Smooth muscle cell (in vitro differentiated cells): ENCODE measurements at regions not wholly inside any gene's neighbourhood (a gene's known extent, or its start where the extent isn't known, plus 50 kb on each side); places are given as distances from the start of the nearest gene placed in this dataset.

ENCODE experiments used
- DNase-seq: peaks from one replicate; lab custom pipeline; 2025; ENCODE audit not compliant: unreplicated experiment; lab: John Stamatoyannopoulos, UW
- H2AFZ ChIP-seq: fragments of 200-600 bp; sonication (generic); 2 replicates; pipeline ENCODE4 v1.6.0; 2016; ENCODE audit warnings: antibody characterized with exemption, low read depth, mild to moderate bottlenecking
- H3F3A ChIP-seq: fragments of 200-600 bp; sonication (generic); 2 replicates; pipeline ENCODE4 v1.6.0; 2017; ENCODE audit warnings: antibody characterized with exemption, low read depth
- H3K27ac ChIP-seq: fragments of 200-600 bp; sonication (generic); 2 replicates; pipeline ENCODE4 v1.5.1; 2016; ENCODE audit warnings: low read depth, mild to moderate bottlenecking
- H3K27me3 ChIP-seq: fragments of 200-600 bp; sonication (generic); 2 replicates; pipeline ENCODE4 v1.6.1; 2016; ENCODE audit warnings: low read depth, mild to moderate bottlenecking
- H3K36me3 ChIP-seq: fragments of 200-600 bp; sonication (generic); 2 replicates; pipeline ENCODE4 v1.5.1; 2016; ENCODE audit warnings: low read depth
- H3K4me1 ChIP-seq: fragments of 200-600 bp; sonication (generic); 2 replicates; pipeline ENCODE4 v1.5.1; 2016; ENCODE audit warnings: low read depth
- H3K4me2 ChIP-seq: fragments of 200-600 bp; sonication (generic); 2 replicates; pipeline ENCODE4 v1.6.0; 2016; ENCODE audit warnings: mild to moderate bottlenecking
- H3K4me3 ChIP-seq: fragments of 200-600 bp; sonication (generic); 2 replicates; pipeline ENCODE4 v1.5.1; 2016; ENCODE audit warnings: mild to moderate bottlenecking
- H3K79me2 ChIP-seq: fragments of 200-600 bp; sonication (generic); 2 replicates; pipeline ENCODE4 v1.6.0; 2016; ENCODE audit warnings: low read depth, mild to moderate bottlenecking
- H3K9ac ChIP-seq: fragments of 200-600 bp; sonication (generic); 2 replicates; pipeline ENCODE4 v1.6.0; 2016; ENCODE audit warnings: low read depth
- H3K9me3 ChIP-seq: fragments of 200-600 bp; sonication (generic); replicated peaks from 2 replicates; pipeline ENCODE4 v1.5.1; 2016; ENCODE audit warnings: low read depth
- H4K20me1 ChIP-seq: fragments of 200-600 bp; sonication (generic); 2 replicates; pipeline ENCODE4 v1.6.0; 2016; ENCODE audit warnings: low read depth
- WGBS: methylation state at CpG from one replicate; pipeline ENCODE4 v1.1.7; 2016; ENCODE audit warnings: low lambda C conversion rate; 5-methylcytosine and 5-hydroxymethylcytosine counted together
- TF ChIP-seq, protein P1 (sequence below): fragments of 200-600 bp; sonication (generic); IDR thresholded peaks from 2 replicates; pipeline ENCODE4 v1.5.1; 2017; ENCODE audit warnings: borderline replicate concordance, mild to moderate bottlenecking, antibody characterized with exemption; ENCODE audit not compliant: insufficient read depth, poor library complexity, severe bottlenecking

DNA sequence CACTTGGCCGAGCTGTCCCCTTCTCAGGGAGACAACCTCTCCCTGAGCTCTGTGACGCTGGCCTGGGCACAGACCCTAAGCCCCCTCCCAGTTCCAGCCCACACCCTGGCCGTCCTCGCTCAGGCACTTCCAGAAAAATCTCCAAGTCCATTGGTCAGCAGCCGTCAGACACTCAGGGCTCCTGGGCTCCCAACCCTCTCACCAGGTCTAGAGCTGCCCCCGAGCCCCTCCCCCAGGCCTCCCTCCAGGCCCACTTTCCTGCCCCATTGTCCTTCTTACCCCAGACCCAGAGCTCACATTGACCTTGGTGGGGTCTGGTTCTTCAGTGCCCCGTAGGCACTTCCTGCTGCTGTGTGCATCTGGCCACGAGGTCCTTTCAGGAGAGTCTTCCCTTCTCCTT, 249.3 kb upstream of the RTL1 start:
- Histone ChIP-seq H3K27me3 (no peaks in the 10 kb centered on the region), H4K20me1 (no peaks in the 10 kb centered on the region), H3K27ac (no peak overlapping the region), H3K4me3 (no peak overlapping the region), H3F3A (no peaks in the 10 kb centered on the region), H3K9me3 (no peaks in the 10 kb centered on the region), H3K4me2 (no peak overlapping the region), H3K9ac (no peak overlapping the region), H3K36me3 (no peaks in the 10 kb centered on the region), H3K79me2 (no peaks in the 10 kb centered on the region), H3K4me1 (no peaks in the 10 kb centered on the region), H2AFZ (no peak overlapping the region)
- no peak for DNase-seq
- 92% methylated on average over 8 of the region's 8 CpGs for WGBS
- TF ChIP-seq, protein P1, sequence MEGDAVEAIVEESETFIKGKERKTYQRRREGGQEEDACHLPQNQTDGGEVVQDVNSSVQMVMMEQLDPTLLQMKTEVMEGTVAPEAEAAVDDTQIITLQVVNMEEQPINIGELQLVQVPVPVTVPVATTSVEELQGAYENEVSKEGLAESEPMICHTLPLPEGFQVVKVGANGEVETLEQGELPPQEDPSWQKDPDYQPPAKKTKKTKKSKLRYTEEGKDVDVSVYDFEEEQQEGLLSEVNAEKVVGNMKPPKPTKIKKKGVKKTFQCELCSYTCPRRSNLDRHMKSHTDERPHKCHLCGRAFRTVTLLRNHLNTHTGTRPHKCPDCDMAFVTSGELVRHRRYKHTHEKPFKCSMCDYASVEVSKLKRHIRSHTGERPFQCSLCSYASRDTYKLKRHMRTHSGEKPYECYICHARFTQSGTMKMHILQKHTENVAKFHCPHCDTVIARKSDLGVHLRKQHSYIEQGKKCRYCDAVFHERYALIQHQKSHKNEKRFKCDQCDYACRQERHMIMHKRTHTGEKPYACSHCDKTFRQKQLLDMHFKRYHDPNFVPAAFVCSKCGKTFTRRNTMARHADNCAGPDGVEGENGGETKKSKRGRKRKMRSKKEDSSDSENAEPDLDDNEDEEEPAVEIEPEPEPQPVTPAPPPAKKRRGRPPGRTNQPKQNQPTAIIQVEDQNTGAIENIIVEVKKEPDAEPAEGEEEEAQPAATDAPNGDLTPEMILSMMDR, result no peak

DNA sequence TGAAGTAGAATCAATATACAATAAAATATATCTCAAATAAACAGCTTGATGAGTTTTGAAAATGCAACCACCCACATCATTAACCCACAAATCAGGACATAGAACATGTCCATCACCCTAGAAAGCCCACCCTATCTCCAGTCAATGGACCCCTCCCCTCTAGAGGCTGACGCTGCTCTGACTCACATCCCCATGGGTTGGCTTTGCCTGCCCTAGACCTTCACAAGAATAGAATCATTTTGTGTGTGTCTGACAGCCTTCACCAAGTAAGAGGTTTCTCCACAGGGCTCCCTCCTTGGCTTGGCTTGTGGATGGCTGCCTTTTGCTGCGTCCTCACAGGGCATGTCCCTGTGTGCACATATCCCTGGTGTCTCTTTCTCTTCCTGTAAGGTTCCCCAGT, 250.2 kb upstream of the RTL1 start:
- H3K79me2 ChIP-seq, result no peaks in the 10 kb centered on the region
- H3K9me3 ChIP-seq, result no peaks in the 10 kb centered on the region
- no peak overlapping the region for H2AFZ ChIP-seq
- H3K4me3 ChIP-seq, result no peak overlapping the region
- TF ChIP-seq, protein P1, result no peak
- no peak for DNase-seq
- H3K9ac ChIP-seq, result no peak overlapping the region
- H3K27me3 ChIP-seq, result no peaks in the 10 kb centered on the region
- no peak overlapping the region for H3K27ac ChIP-seq
- H3F3A ChIP-seq, result no peaks in the 10 kb centered on the region
- no peaks in the 10 kb centered on the region for H3K36me3 ChIP-seq
- no peaks in the 10 kb centered on the region for H3K4me1 ChIP-seq
- 87% methylated on average over 2 of the region's 2 CpGs for WGBS
- no peak overlapping the region for H3K4me2 ChIP-seq
- no peaks in the 10 kb centered on the region for H4K20me1 ChIP-seq

DNA sequence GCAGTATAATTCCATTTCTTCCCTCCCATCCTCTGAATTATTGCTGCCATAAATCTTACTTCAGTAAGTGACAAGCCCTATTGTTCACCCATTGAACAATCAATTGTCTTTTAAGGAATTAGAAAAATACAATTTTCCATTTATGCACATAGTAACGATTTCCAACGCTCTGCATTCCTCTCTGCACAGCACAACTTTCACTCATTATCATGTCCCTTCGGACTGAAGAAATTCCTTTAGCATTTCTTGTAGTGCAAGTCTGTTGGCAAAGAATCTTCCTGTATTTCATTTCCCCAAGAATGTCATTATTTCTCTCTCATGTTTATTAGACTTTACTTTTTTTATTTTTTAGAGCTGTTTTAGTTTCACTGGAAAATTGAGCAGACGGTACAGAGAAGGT, 252.1 kb upstream of the RTL1 start:
- H3K4me2 ChIP-seq, result no peak overlapping the region
- no peaks in the 10 kb centered on the region for H3K79me2 ChIP-seq
- TF ChIP-seq, protein P1, result no peak
- H2AFZ ChIP-seq, result no peak overlapping the region
- DNase-seq, result no peak
- no peaks in the 10 kb centered on the region for H3F3A ChIP-seq
- no peak overlapping the region for H3K27ac ChIP-seq
- no peak overlapping the region for H3K9ac ChIP-seq
- H4K20me1 ChIP-seq, result no peaks in the 10 kb centered on the region
- H3K27me3 ChIP-seq, result no peaks in the 10 kb centered on the region
- no peaks in the 10 kb centered on the region for H3K4me1 ChIP-seq
- no peaks in the 10 kb centered on the region for H3K36me3 ChIP-seq
- no peaks in the 10 kb centered on the region for H3K9me3 ChIP-seq
- no peak overlapping the region for H3K4me3 ChIP-seq
- 87% methylated on average over 4 of the region's 4 CpGs for WGBS

DNA sequence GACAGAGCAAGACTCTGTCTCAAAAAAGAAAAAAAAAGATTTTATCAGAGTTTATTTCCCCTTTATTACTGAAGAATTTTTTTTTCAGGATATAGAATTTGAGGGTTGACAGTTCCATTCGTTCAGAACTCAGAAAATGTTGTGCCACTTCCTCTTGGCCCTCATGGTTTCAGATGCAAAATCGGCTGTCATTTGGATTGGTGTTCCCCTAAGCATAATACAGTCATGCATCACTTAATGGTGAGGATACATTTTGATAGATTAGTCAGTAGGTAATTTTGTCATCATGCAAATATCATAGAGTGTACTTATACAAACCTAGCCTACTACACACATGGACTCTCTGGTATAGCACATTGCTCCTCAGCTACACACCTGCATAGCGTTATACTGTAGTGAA, 263.9 kb upstream of the RTL1 start:
- no peak overlapping the region for H3K4me2 ChIP-seq
- H3K27me3 ChIP-seq, result no peaks in the 10 kb centered on the region
- H3K9me3 ChIP-seq, result no peaks in the 10 kb centered on the region
- no peaks in the 10 kb centered on the region for H3K79me2 ChIP-seq
- H3K27ac ChIP-seq, result no peak overlapping the region
- no peaks in the 10 kb centered on the region for H4K20me1 ChIP-seq
- no peaks in the 10 kb centered on the region for H3K36me3 ChIP-seq
- no peak for DNase-seq
- H3K4me3 ChIP-seq, result no peak overlapping the region
- 80% methylated on average over 3 of the region's 3 CpGs for WGBS
- H3K9ac ChIP-seq, result no peak overlapping the region
- no peaks in the 10 kb centered on the region for H3F3A ChIP-seq
- no peaks in the 10 kb centered on the region for H3K4me1 ChIP-seq
- H2AFZ ChIP-seq, result no peak overlapping the region
- TF ChIP-seq, protein P1, result no peak
